ENCODE measurements at regions not wholly inside any gene's neighbourhood (a gene's known extent, or its start where the extent isn't known, plus 50 kb on each side); places are given as distances from the start of the nearest gene placed in this dataset.

- H3K4me1 ChIP-seq (ENCODE audit: low read length): peaks cover 19% of the 10 kb centered on the region
- H3K79me2 ChIP-seq (ENCODE audit: low read length): no peaks in the 10 kb centered on the region
- no peaks in the 10 kb centered on the region for H3K36me3 ChIP-seq (replicated peaks; ENCODE audit: insufficient read depth, low read length)
- H4K20me1 ChIP-seq (ENCODE audit: insufficient read depth, low read length): no peaks in the 10 kb centered on the region
- H3K4me2 ChIP-seq (ENCODE audit: low read depth, low read length): no peak overlapping the region
- peaks cover 8% of the 10 kb centered on the region for H3F3A ChIP-seq (ENCODE audit: insufficient read depth, low read length)
- no peaks in the 10 kb centered on the region for H3K9me3 ChIP-seq (replicated peaks; ENCODE audit: insufficient read depth, low read length)
- H3K9ac ChIP-seq (ENCODE audit: low read length): no peak overlapping the region
- no peaks in the 10 kb centered on the region for H3K27me3 ChIP-seq (replicated peaks; ENCODE audit: insufficient read depth, low read length)
- no peak for TF ChIP-seq EZH2phosphoT487 (IDR thresholded peaks at IDR 0.05; ENCODE audit: low read length)
- no peak for TF ChIP-seq CTCF (IDR thresholded peaks at IDR 0.05; ENCODE audit: low read length)
- H3K27ac ChIP-seq (ENCODE audit: low read length): no peak overlapping the region
- no peak overlapping the region for H2AFZ ChIP-seq (ENCODE audit: low read length)
- H3K4me3 ChIP-seq (ENCODE audit: low read length): no peak overlapping the region
- no peak for DNase-seq
- no peaks in the 10 kb centered on the region for H3K9me2 ChIP-seq (replicated peaks; ENCODE audit: insufficient read depth, low read length)
These were observed 1116.9 kb downstream of the TBC1D22A start for GRCh38 chr22:47879346-47879745.

GRCh38 chr22:47878460-47878859 is 1116.0 kb downstream of the TBC1D22A start:
- no peaks in the 10 kb centered on the region for H3K9me2 ChIP-seq (replicated peaks; ENCODE audit: insufficient read depth, low read length)
- H3K9ac ChIP-seq (ENCODE audit: low read length): no peak overlapping the region
- no peaks in the 10 kb centered on the region for H3K79me2 ChIP-seq (ENCODE audit: low read length)
- H3K4me2 ChIP-seq (ENCODE audit: low read depth, low read length): no peak overlapping the region
- H3K27me3 ChIP-seq (replicated peaks; ENCODE audit: insufficient read depth, low read length): no peaks in the 10 kb centered on the region
- H3K4me3 ChIP-seq (ENCODE audit: low read length): no peak overlapping the region
- peaks cover 16% of the 10 kb centered on the region for H3F3A ChIP-seq (ENCODE audit: insufficient read depth, low read length)
- H4K20me1 ChIP-seq (ENCODE audit: insufficient read depth, low read length): no peaks in the 10 kb centered on the region
- no peaks in the 10 kb centered on the region for H3K9me3 ChIP-seq (replicated peaks; ENCODE audit: insufficient read depth, low read length)
- no peak overlapping the region for H2AFZ ChIP-seq (ENCODE audit: low read length)
- DNase-seq: no peak
- TF ChIP-seq EZH2phosphoT487 (IDR thresholded peaks at IDR 0.05; ENCODE audit: low read length): no peak
- TF ChIP-seq CTCF (IDR thresholded peaks at IDR 0.05; ENCODE audit: low read length): no peak
- no peak for TF ChIP-seq EZH2 (optimal IDR thresholded peaks at IDR 0.05; ENCODE audit: low read depth, low read length)
- no peaks in the 10 kb centered on the region for H3K36me3 ChIP-seq (replicated peaks; ENCODE audit: insufficient read depth, low read length)
- no peak overlapping the region for H3K27ac ChIP-seq (ENCODE audit: low read length)
- peaks cover 27% of the 10 kb centered on the region for H3K4me1 ChIP-seq (ENCODE audit: low read length)

GRCh38 chr22:47872761-47873535 is 1110.5 kb downstream of the TBC1D22A start:
- no peak for DNase-seq
- Histone ChIP-seq H3K27ac (ENCODE audit: low read length) (no peak overlapping the region; the same call in 1 of the 2 replicates), H3K27me3 (replicated peaks; ENCODE audit: insufficient read depth, low read length) (no peaks in the 10 kb centered on the region), H3K4me2 (ENCODE audit: low read depth, low read length) (no peak overlapping the region), H3K4me3 (ENCODE audit: low read length) (no peak overlapping the region), H4K20me1 (ENCODE audit: insufficient read depth, low read length) (no peaks in the 10 kb centered on the region), H3K4me1 (ENCODE audit: low read length) (peaks cover 22% of the 10 kb centered on the region), H3K36me3 (replicated peaks; ENCODE audit: insufficient read depth, low read length) (no peaks in the 10 kb centered on the region), H3K9ac (ENCODE audit: low read length) (no peak overlapping the region), H2AFZ (ENCODE audit: low read length) (no peak overlapping the region), H3F3A (ENCODE audit: insufficient read depth, low read length) (peaks cover 16% of the 10 kb centered on the region), H3K9me3 (replicated peaks; ENCODE audit: insufficient read depth, low read length) (no peaks in the 10 kb centered on the region), H3K79me2 (ENCODE audit: low read length) (no peaks in the 10 kb centered on the region), H3K9me2 (replicated peaks; ENCODE audit: insufficient read depth, low read length) (no peaks in the 10 kb centered on the region)
- TF ChIP-seq EZH2phosphoT487 (IDR thresholded peaks at IDR 0.05; ENCODE audit: low read length) (no peak), CTCF (IDR thresholded peaks at IDR 0.05; ENCODE audit: low read length) (no peak), EZH2 (optimal IDR thresholded peaks at IDR 0.05; ENCODE audit: low read depth, low read length) (no peak)

Data from MM.1S (cell line).